HG03575 (cell line): ENCODE measurements at regions not wholly inside any gene's neighbourhood (a gene's known extent, or its start where the extent isn't known, plus 50 kb on each side); places are given as distances from the start of the nearest gene placed in this dataset.

Experiments used
- ATAC-seq: cut with Tn5 transposase; IDR thresholded peaks from one replicate; pipeline ENCODE4 v1.9.1; 2021; ENCODE audit not compliant: unreplicated experiment, insufficient number of reproducible peaks, low FRiP score; ENCODE audit errors: extremely low read depth

DNA sequence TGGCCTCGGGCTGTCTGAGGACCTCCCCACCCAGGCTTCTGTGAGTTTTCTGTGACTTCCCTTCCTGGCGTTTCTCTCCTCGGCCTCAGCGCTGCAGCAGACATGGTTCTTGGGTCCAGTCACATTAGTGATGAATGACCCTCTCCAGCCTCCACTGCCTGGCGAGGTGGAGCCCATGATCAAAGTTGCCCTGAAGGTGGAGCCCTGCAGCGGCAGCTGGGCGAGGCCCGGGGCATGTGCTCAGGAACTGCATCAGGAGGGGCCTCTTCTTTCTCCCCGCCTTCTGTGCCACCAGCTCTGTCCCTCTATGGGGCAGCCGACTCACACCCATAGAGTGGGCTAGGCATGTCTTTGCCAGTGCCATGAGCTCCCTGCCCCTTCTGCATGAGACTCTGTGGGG, 1079.7 kb downstream of the TBC1D22A start:
- no peak for ATAC-seq

- ATAC-seq, result no peak
Measured at GRCh38 chr22:47841156-47841555, 1078.7 kb downstream of the TBC1D22A start.

GRCh38 chr22:47839595-47840227, 1077.3 kb downstream of the TBC1D22A start:
- no peak for ATAC-seq

DNA sequence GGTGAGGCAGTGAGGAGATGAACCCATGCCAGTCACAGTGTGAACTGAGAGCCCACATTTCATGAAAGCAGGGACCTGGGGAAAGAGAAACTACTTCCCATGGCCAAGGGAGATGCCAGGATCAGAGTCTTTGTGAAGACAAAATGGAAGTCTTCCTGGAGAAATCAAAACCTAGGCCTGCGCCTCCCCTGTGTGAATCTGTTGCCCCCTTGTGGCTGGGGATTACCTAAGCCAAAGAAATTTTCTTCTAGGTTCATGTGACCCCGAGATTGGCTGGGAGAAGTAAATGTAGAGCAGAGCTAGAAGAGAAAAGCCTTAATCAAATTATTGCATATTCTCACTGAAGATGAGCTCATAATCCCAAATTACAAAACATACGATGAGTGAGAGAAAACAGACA, 1075.3 kb downstream of the TBC1D22A start:
- ATAC-seq, result no peak

DNA sequence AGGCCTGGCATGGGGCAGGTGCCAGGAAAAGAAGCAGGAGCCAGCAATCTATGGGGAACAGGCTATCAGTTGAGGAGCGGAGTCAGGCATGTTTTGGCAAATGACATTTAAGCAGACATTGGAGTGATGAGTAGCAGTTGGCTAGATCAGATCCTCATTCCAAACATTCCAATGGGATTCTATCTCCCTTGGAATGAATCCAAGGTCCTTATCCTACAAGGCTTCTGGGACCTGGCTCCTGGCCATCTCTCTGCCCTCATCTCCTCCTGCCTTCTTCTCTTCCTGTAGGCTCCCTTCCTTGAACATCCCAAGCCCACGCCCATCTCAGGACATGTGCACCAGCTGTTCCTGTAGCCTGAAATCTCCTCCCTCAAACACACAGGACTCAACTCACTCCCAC, 1074.5 kb downstream of the TBC1D22A start:
- ATAC-seq, result no peak

GRCh38 chr22:47835726-47836125, 1073.3 kb downstream of the TBC1D22A start:
- ATAC-seq, result no peak

- no peak for ATAC-seq
Measured at GRCh38 chr22:47826016-47826415, 1063.6 kb downstream of the TBC1D22A start.

DNA sequence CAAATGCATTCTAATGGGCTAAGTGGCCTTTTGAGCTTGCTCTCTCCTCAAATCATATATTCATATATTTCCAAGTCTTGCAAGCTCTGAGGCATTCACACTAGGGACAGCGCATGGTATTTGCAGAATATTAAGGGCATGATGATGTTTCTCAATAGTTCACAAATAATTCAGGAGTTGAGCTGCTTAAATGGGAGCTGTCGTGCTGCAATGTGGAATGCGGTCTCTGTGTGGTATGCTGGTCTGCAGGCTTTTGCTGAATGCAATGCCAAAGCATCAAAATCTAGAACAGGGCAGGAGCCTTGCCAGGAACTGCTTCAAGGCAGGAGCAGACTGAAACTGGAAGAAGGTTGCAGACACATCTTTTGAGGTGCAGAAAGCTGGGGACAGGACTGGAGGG, 1060.0 kb downstream of the TBC1D22A start:
- ATAC-seq, result no peak

- no peak for ATAC-seq
Measured at GRCh38 chr22:47818496-47818895, 1056.0 kb downstream of the TBC1D22A start.

GRCh38 chr22:47817380-47817779, 1054.9 kb downstream of the TBC1D22A start:
- ATAC-seq, result no peak

DNA sequence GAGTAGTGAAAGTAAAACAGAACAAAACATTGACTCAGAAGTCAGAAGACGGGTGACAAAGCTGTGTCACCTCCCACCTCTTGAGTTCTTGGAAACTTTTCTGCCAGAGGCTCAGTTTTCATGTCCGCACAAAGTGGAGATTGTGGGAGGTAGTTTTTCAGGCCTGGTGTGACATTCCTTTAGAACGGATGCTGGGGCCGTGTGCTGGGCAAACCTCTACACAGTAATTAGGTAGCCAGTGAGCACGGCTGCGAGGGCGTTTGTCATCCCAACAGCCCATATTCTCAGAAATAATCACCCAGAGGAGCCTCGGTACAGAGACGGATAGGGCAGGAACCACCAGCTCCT, 1054.4 kb downstream of the TBC1D22A start:
- ATAC-seq, result no peak

GRCh38 chr22:47816121-47816862, 1053.8 kb downstream of the TBC1D22A start:
- no peak for ATAC-seq

DNA sequence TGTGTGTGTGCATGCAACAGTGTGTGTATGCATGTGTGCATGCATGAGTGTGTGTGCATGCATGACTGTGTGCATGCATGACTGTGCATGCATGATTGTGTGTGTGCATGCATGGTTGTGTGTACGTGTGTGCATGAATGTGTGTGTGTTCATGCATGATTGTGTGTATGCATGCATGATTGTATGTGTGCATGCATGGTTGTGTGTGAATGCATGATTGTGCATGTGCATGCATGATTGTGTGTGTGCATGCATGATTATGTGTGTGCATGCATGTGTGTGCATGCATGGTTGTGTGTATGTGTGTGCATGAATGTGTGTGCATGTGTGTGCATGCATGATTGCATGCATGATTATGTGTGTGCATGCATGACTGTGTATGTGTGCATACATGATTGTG, 1052.0 kb downstream of the TBC1D22A start:
- ATAC-seq, result no peak

- no peak for ATAC-seq
Measured at GRCh38 chr22:47813661-47814060, 1051.2 kb downstream of the TBC1D22A start.

GRCh38 chr22:47811971-47812370, 1049.5 kb downstream of the TBC1D22A start:
- ATAC-seq, result no peak

DNA sequence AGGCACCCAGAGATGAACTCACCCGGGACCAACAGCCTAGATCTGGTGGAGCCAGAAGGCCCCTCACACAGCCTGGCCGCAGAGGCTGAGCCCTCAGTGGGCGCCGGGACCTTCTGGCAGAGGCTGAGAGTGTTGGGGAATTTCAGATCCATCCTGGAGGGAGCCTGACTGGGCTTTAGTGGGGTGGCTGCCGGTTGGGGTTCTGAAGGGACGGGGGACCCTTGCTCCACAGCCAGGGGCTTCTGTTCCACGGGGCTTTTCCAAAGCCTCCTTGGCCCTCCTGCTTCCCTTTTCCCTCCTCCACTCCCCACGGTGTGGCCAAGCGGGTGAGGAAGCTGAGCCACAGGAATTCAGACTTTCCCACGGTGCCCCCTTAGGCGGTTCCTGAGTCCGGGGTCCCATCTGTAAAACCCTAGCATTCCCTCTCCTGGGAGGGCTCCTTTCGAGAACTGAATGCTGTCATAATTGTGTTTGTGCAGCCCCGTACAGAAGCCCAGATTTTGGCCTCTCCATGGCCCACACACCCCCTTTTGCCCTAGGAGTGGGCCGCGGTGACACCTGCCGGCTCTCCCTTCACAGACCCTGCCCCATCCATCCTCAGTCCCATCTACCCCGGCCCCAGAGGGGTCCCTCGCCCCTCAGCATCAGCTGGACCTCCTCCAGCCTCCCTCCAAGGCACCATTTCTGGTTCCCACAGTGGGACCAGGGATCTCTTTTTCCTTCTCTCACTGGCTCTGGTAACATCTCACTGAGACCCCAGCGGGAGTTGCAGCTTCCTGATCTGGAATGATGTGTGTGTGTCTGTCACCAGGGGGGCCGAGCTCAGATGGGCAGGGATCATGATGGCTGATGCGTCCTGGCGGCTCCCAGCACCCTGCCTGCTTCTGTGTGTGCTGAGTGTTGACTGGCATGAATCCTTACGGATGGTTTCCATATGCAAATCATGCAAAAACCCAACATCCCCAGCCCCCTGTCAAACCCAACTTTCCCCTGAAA, 1048.4 kb downstream of the TBC1D22A start:
- ATAC-seq, result no peak

DNA sequence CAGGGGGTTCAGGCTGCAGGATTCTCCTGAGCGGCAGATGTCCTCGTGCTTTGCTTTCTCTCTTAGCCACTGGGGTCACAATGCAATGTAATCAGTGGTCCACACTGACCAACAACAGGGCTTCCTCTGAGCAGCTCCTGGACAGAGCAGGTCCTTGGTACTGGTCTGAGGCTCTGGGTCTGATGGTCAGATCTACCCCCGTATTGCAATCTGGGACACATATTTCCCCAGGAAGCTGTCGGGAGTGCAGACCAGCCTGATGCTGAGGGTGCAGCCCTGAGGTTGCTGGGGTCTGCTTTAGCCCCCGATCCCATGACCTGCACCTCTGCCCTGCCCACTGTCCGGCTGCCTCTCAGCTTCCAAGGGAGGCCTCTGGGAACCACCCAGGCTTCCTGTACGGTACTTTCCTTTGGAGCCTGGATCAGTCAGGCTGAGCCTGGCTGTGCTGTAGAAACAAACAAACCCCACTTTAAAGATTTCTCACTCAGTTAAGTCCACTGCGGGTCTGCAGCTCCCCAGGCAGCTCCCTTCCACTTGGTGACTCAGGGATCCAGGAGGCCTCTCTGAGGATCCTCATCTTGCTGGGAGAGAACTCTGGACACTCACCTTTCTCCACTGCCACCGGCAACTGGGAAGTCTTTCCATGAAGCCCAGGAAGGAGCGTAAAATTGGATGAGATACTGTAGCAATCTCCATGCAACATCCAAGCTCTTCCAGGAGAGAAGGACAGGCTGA, 1046.6 kb downstream of the TBC1D22A start:
- no peak for ATAC-seq

DNA sequence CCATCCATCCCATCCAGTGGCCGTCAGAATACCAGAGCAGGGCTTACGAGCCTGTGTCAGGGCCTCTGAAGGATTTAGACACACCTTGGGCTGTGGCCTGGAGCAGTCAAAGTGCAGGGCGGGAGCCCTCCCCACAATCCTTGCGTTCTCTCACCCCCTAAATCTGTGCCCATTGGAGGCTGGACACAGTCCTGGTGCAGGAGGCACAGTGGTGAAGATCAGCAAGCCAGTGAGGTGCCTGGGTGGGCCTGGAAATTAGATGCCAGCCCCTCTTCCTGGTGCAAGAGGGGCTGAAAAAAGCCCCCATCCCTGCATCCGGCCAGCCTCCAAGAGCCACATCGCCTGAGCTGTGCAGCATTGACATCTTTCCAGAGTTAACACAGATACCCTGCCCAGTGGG, 1045.8 kb downstream of the TBC1D22A start:
- ATAC-seq, result no peak

DNA sequence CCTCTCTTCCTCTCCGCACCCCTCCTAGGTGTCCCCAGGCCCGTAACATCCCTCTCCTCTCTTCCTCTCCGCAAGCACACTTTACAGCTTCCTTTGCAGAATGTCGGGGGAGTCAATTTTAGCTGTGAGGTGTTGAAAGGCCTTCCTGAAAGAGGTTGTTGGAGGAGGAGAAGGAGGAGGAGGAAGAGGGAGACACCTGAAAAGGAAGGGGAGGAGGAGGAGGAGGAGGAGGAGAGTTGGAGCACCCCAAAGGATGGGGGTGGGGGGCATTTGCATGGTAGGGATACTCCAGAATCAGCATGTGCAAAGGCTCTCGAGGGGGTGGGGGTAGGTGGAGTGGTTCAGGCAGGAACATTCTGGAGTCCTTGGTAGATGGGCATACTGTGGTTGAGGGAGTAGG, 1045.1 kb downstream of the TBC1D22A start:
- no peak for ATAC-seq
